ENCODE measurements at regions not wholly inside any gene's neighbourhood (a gene's known extent, or its start where the extent isn't known, plus 50 kb on each side); places are given as distances from the start of the nearest gene placed in this dataset.

DNA sequence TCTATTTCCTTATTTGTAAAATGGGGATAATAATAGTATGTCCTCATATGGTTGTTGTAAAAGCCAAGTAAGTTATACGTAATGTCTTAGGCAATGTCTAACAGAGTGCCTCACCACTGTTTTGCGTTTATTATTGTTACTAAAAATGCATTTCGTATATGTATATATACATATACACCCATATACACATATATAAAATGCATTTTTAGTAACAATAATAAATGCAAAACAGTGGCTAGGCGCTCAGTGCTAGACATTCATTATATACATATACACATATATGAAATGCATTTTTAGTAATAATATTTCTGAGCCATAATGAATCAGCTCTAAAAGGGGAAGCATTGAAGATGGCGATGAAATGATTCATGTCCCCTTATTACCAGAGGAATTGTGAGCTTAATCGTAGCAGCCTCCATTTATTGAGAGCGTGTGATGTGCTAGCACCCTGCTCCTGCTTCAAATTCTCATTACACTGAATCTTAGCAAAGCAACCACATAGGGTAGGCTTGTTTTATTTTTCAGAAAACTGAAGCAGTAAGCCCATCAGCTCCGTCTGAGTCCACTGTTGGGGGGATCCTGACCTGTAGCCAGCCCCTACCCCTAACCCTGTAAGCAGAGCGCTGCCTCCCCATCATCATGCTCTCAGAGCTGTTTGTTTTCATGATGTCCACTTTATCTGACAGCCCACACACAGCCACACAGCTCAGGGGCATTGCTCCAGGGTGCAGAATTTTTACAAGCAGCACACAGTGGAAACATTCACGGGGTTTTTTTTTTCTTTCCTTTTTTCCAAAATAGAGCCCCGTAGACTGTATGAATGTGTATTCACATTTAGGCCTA lies 97.1 kb upstream of the NAV2 start (continued):
- TF ChIP-seq, protein P1, sequence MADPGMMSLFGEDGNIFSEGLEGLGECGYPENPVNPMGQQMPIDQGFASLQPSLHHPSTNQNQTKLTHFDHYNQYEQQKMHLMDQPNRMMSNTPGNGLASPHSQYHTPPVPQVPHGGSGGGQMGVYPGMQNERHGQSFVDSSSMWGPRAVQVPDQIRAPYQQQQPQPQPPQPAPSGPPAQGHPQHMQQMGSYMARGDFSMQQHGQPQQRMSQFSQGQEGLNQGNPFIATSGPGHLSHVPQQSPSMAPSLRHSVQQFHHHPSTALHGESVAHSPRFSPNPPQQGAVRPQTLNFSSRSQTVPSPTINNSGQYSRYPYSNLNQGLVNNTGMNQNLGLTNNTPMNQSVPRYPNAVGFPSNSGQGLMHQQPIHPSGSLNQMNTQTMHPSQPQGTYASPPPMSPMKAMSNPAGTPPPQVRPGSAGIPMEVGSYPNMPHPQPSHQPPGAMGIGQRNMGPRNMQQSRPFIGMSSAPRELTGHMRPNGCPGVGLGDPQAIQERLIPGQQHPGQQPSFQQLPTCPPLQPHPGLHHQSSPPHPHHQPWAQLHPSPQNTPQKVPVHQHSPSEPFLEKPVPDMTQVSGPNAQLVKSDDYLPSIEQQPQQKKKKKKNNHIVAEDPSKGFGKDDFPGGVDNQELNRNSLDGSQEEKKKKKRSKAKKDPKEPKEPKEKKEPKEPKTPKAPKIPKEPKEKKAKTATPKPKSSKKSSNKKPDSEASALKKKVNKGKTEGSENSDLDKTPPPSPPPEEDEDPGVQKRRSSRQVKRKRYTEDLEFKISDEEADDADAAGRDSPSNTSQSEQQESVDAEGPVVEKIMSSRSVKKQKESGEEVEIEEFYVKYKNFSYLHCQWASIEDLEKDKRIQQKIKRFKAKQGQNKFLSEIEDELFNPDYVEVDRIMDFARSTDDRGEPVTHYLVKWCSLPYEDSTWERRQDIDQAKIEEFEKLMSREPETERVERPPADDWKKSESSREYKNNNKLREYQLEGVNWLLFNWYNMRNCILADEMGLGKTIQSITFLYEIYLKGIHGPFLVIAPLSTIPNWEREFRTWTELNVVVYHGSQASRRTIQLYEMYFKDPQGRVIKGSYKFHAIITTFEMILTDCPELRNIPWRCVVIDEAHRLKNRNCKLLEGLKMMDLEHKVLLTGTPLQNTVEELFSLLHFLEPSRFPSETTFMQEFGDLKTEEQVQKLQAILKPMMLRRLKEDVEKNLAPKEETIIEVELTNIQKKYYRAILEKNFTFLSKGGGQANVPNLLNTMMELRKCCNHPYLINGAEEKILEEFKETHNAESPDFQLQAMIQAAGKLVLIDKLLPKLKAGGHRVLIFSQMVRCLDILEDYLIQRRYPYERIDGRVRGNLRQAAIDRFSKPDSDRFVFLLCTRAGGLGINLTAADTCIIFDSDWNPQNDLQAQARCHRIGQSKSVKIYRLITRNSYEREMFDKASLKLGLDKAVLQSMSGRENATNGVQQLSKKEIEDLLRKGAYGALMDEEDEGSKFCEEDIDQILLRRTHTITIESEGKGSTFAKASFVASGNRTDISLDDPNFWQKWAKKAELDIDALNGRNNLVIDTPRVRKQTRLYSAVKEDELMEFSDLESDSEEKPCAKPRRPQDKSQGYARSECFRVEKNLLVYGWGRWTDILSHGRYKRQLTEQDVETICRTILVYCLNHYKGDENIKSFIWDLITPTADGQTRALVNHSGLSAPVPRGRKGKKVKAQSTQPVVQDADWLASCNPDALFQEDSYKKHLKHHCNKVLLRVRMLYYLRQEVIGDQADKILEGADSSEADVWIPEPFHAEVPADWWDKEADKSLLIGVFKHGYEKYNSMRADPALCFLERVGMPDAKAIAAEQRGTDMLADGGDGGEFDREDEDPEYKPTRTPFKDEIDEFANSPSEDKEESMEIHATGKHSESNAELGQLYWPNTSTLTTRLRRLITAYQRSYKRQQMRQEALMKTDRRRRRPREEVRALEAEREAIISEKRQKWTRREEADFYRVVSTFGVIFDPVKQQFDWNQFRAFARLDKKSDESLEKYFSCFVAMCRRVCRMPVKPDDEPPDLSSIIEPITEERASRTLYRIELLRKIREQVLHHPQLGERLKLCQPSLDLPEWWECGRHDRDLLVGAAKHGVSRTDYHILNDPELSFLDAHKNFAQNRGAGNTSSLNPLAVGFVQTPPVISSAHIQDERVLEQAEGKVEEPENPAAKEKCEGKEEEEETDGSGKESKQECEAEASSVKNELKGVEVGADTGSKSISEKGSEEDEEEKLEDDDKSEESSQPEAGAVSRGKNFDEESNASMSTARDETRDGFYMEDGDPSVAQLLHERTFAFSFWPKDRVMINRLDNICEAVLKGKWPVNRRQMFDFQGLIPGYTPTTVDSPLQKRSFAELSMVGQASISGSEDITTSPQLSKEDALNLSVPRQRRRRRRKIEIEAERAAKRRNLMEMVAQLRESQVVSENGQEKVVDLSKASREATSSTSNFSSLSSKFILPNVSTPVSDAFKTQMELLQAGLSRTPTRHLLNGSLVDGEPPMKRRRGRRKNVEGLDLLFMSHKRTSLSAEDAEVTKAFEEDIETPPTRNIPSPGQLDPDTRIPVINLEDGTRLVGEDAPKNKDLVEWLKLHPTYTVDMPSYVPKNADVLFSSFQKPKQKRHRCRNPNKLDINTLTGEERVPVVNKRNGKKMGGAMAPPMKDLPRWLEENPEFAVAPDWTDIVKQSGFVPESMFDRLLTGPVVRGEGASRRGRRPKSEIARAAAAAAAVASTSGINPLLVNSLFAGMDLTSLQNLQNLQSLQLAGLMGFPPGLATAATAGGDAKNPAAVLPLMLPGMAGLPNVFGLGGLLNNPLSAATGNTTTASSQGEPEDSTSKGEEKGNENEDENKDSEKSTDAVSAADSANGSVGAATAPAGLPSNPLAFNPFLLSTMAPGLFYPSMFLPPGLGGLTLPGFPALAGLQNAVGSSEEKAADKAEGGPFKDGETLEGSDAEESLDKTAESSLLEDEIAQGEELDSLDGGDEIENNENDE (IDR thresholded peaks at IDR 0.05; ENCODE audit: insufficient replicate concordance, low read length) = no peak
- no peak for TF ChIP-seq RBBP5 (IDR thresholded peaks at IDR 0.05; ENCODE audit: borderline replicate concordance, low read depth, low read length)
